Thoracic aorta (tissue), 2 donors: ENCODE measurements at regions not wholly inside any gene's neighbourhood (a gene's known extent, or its start where the extent isn't known, plus 50 kb on each side); places are given as distances from the start of the nearest gene placed in this dataset.

Experiments
- ATAC-seq: fragments of 150-250 bp; one replicate; pipeline ENCODE4 v1.8.0; 2017; ENCODE audit warnings: low read depth; ENCODE audit not compliant: insufficient number of reproducible peaks, low FRiP score
- DNase-seq: peaks from one replicate; pipeline ENCODE4 v3.0.0-alpha.2; 2020; ENCODE audit warnings: low spot score
- H3K27ac ChIP-seq, 2 donors: fragments of 200-600 bp; sonication (generic); 1 replicate in 1 of 2; 2 replicates in 1 of 2; pipeline ENCODE4 v1.5.1; 2016; ENCODE audit warnings: mild to moderate bottlenecking in 2 of 2, moderate library complexity in 2 of 2
- H3K27me3 ChIP-seq: fragments of 200-600 bp; sonication (generic); replicated peaks from 2 replicates; pipeline ENCODE4 v1.6.0; 2016; ENCODE audit warnings: mild to moderate bottlenecking; ENCODE audit not compliant: insufficient read depth
- H3K36me3 ChIP-seq: fragments of 200-600 bp; sonication (generic); one replicate; pipeline ENCODE4 v1.5.1; 2016
- H3K4me1 ChIP-seq, 2 donors: fragments of 200-600 bp; sonication (generic); 1 replicate in 1 of 2; 2 replicates in 1 of 2; pipeline versions ENCODE4 v1.5.1 to v1.6.0; 2016; ENCODE audit warnings: low read depth in 2 of 2, mild to moderate bottlenecking in 1 of 2; ENCODE audit not compliant: control insufficient read depth in 1 of 2
- H3K4me3 ChIP-seq: fragments of 200-600 bp; sonication (generic); 2 replicates; pipeline ENCODE4 v1.5.1; 2016; ENCODE audit warnings: mild to moderate bottlenecking
- H3K9me3 ChIP-seq: fragments of 200-600 bp; sonication (generic); 2 replicates; pipeline ENCODE4 v1.5.1; 2016
- TF ChIP-seq, protein P1 (sequence below): fragments of 200-600 bp; sonication (generic); IDR thresholded peaks from one replicate; pipeline ENCODE4 v1.5.1; 2019; ENCODE audit warnings: antibody characterized with exemption

- H3K4me3 ChIP-seq: no peak overlapping the region
- H3K27ac ChIP-seq: no peak overlapping the region
- TF ChIP-seq, protein P1, sequence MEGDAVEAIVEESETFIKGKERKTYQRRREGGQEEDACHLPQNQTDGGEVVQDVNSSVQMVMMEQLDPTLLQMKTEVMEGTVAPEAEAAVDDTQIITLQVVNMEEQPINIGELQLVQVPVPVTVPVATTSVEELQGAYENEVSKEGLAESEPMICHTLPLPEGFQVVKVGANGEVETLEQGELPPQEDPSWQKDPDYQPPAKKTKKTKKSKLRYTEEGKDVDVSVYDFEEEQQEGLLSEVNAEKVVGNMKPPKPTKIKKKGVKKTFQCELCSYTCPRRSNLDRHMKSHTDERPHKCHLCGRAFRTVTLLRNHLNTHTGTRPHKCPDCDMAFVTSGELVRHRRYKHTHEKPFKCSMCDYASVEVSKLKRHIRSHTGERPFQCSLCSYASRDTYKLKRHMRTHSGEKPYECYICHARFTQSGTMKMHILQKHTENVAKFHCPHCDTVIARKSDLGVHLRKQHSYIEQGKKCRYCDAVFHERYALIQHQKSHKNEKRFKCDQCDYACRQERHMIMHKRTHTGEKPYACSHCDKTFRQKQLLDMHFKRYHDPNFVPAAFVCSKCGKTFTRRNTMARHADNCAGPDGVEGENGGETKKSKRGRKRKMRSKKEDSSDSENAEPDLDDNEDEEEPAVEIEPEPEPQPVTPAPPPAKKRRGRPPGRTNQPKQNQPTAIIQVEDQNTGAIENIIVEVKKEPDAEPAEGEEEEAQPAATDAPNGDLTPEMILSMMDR: no peak
- no peaks in the 10 kb centered on the region for H3K36me3 ChIP-seq
- DNase-seq (no peak), ATAC-seq (no peak)
- no peaks in the 10 kb centered on the region for H3K27me3 ChIP-seq
- H3K4me1 ChIP-seq: no peaks in the 10 kb centered on the region
- no peaks in the 10 kb centered on the region for H3K9me3 ChIP-seq
Observed at GRCh38 chr9:73890685-73891277, 606.4 kb upstream of the RORB start.

- H3K4me3 ChIP-seq: no peak overlapping the region
- H3K4me1 ChIP-seq: no peaks in the 10 kb centered on the region
- no peaks in the 10 kb centered on the region for H3K27me3 ChIP-seq
- H3K27ac ChIP-seq: no peak overlapping the region
- TF ChIP-seq, protein P1: no peak
- no peaks in the 10 kb centered on the region for H3K9me3 ChIP-seq
- H3K36me3 ChIP-seq: no peaks in the 10 kb centered on the region
- no peak for ATAC-seq
- DNase-seq: no peak
Observed at GRCh38 chr9:73892335-73892734, 604.8 kb upstream of the RORB start.

GRCh38 chr9:73893230-73893629, 603.9 kb upstream of the RORB start:
- no peaks in the 10 kb centered on the region for H3K4me1 ChIP-seq
- no peaks in the 10 kb centered on the region for H3K36me3 ChIP-seq
- H3K27ac ChIP-seq: no peak overlapping the region
- no peak for ATAC-seq
- H3K4me3 ChIP-seq: no peak overlapping the region
- no peaks in the 10 kb centered on the region for H3K27me3 ChIP-seq
- no peaks in the 10 kb centered on the region for H3K9me3 ChIP-seq
- no peak for DNase-seq
- TF ChIP-seq, protein P1: no peak

- TF ChIP-seq, protein P1: no peak
- no peak overlapping the region for H3K27ac ChIP-seq
- no peak for DNase-seq
- no peaks in the 10 kb centered on the region for H3K9me3 ChIP-seq
- no peak overlapping the region for H3K4me3 ChIP-seq
- no peak for ATAC-seq
- H3K4me1 ChIP-seq: no peaks in the 10 kb centered on the region
- no peaks in the 10 kb centered on the region for H3K27me3 ChIP-seq
- no peaks in the 10 kb centered on the region for H3K36me3 ChIP-seq
Observed at GRCh38 chr9:73896061-73896460, 601.1 kb upstream of the RORB start.

DNA sequence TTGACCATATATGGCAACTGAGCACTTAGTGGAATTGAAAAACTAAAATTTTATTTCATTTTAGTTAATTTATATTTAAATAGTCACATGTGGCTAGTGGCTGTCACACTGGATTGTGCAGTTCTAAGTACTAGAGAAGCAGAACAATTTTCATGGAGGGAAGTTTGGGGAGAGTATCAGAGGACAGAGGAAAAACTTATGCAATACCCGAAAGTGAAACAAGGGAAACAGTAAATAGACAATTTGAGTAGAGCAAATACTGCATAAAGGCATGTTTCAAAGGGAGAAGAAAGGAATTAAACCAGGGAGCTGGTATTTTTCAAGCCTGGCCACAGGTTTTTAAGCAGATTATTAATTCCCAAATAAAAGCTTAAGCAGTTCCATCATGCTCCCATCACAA, 590.5 kb upstream of the RORB start:
- TF ChIP-seq, protein P1: no peak
- DNase-seq: no peak
- Histone ChIP-seq H3K4me3 (no peak overlapping the region), H3K36me3 (no peaks in the 10 kb centered on the region), H3K27ac (no peak overlapping the region), H3K4me1 (no peaks in the 10 kb centered on the region), H3K27me3 (no peaks in the 10 kb centered on the region), H3K9me3 (no peaks in the 10 kb centered on the region)
- no peak for ATAC-seq
